ENCODE measurements at regions not wholly inside any gene's neighbourhood (a gene's known extent, or its start where the extent isn't known, plus 50 kb on each side); places are given as distances from the start of the nearest gene placed in this dataset.

- no peak for TF ChIP-seq POLR2AphosphoS5 (IDR thresholded peaks at IDR 0.05)
- no peak for TF ChIP-seq CTCF (IDR thresholded peaks at IDR 0.05 in 8 of 11, conservative IDR thresholded peaks at IDR 0.05 in 3 of 11)
- TF ChIP-seq POLR2A (IDR thresholded peaks at IDR 0.05) = no peak
Observed at GRCh38 chr19:28885965-28886364, 327.0 kb downstream of the UQCRFS1 start.

Data from spleen (tissue), 7 donors.